ENCODE measurements at regions not wholly inside any gene's neighbourhood (a gene's known extent, or its start where the extent isn't known, plus 50 kb on each side); places are given as distances from the start of the nearest gene placed in this dataset.

GRCh38 chr5:56498759-56499395, 265.7 kb upstream of the ANKRD55 start:
- H3K36me3 ChIP-seq (ENCODE audit: insufficient read depth, low read length, poor library complexity, severe bottlenecking) = no peaks in the 10 kb centered on the region
- POLR2A ChIA-PET (ENCODE audit: low non-redundant PET) = no interaction called here
- no peak for TF ChIP-seq EZH2 (IDR thresholded peaks at IDR 0.05; ENCODE audit: borderline replicate concordance, low read depth, low read length, poor library complexity, severe bottlenecking)
- TF ChIP-seq CTCF (conservative IDR thresholded peaks at IDR 0.05; ENCODE audit: low read depth, low read length) = no peak
- no TSS peak for BruUV-seq (replicated peaks)
- H3K4me1 ChIP-seq (ENCODE audit: insufficient read depth, low read length, poor library complexity, severe bottlenecking) = no peaks in the 10 kb centered on the region
- intact Hi-C loops (cut with micrococcal nuclease; ENCODE audit: unreplicated experiment) = no loop called here
- no peak overlapping the region for H3K4me3 ChIP-seq (ENCODE audit: low read depth, low read length, poor library complexity, severe bottlenecking)
- DNase-seq (ENCODE audit: low spot score) = no peak
- no peaks in the 10 kb centered on the region for H3K27me3 ChIP-seq (replicated peaks; ENCODE audit: insufficient read depth, low read depth, low read length, poor library complexity)
- H3K27ac ChIP-seq (ENCODE audit: low read depth, low read length, poor library complexity, severe bottlenecking) = no peak overlapping the region
- H3K9me3 ChIP-seq (ENCODE audit: low read depth, low read length, poor library complexity, severe bottlenecking) = no peaks in the 10 kb centered on the region
- CTCF ChIA-PET = no interaction called here

GRCh38 chr5:56496581-56497063, 263.5 kb upstream of the ANKRD55 start:
- Histone ChIP-seq H3K9me3 (ENCODE audit: low read depth, low read length, poor library complexity, severe bottlenecking) (no peaks in the 10 kb centered on the region), H3K4me3 (ENCODE audit: low read depth, low read length, poor library complexity, severe bottlenecking) (no peak overlapping the region), H3K4me1 (ENCODE audit: insufficient read depth, low read length, poor library complexity, severe bottlenecking) (no peaks in the 10 kb centered on the region), H3K27ac (ENCODE audit: low read depth, low read length, poor library complexity, severe bottlenecking) (no peak overlapping the region), H3K27me3 (replicated peaks; ENCODE audit: insufficient read depth, low read depth, low read length, poor library complexity) (no peaks in the 10 kb centered on the region), H3K36me3 (ENCODE audit: insufficient read depth, low read length, poor library complexity, severe bottlenecking) (no peaks in the 10 kb centered on the region)
- CTCF ChIA-PET = no interaction called here
- intact Hi-C loops (cut with micrococcal nuclease; ENCODE audit: unreplicated experiment) = no loop called here
- TF ChIP-seq CTCF (conservative IDR thresholded peaks at IDR 0.05; ENCODE audit: low read depth, low read length) (no peak), EZH2 (IDR thresholded peaks at IDR 0.05; ENCODE audit: borderline replicate concordance, low read depth, low read length, poor library complexity, severe bottlenecking) (no peak)
- no peak for DNase-seq (ENCODE audit: low spot score)
- BruUV-seq (replicated peaks) = no TSS peak
- POLR2A ChIA-PET (ENCODE audit: low non-redundant PET) = interaction anchor here (0.6 kb wide), 1 partner anchor 153 kb away, joined by 4 read pairs; no protein-coding TSS in a partner anchor

GRCh38 chr5:56494300-56494731, 261.2 kb upstream of the ANKRD55 start:
- Histone ChIP-seq H3K4me3 (ENCODE audit: low read depth, low read length, poor library complexity, severe bottlenecking) (no peak overlapping the region), H3K9me3 (ENCODE audit: low read depth, low read length, poor library complexity, severe bottlenecking) (no peaks in the 10 kb centered on the region), H3K27me3 (replicated peaks; ENCODE audit: insufficient read depth, low read depth, low read length, poor library complexity) (no peaks in the 10 kb centered on the region), H3K4me1 (ENCODE audit: insufficient read depth, low read length, poor library complexity, severe bottlenecking) (no peaks in the 10 kb centered on the region), H3K27ac (ENCODE audit: low read depth, low read length, poor library complexity, severe bottlenecking) (no peak overlapping the region), H3K36me3 (ENCODE audit: insufficient read depth, low read length, poor library complexity, severe bottlenecking) (no peaks in the 10 kb centered on the region)
- intact Hi-C loops (cut with micrococcal nuclease; ENCODE audit: unreplicated experiment) = no loop called here
- DNase-seq (ENCODE audit: low spot score) = no peak
- BruUV-seq (replicated peaks) = no TSS peak
- ChIA-PET CTCF (no interaction called here), POLR2A (ENCODE audit: low non-redundant PET) (no interaction called here)
- TF ChIP-seq EZH2 (IDR thresholded peaks at IDR 0.05; ENCODE audit: borderline replicate concordance, low read depth, low read length, poor library complexity, severe bottlenecking) (no peak), CTCF (conservative IDR thresholded peaks at IDR 0.05; ENCODE audit: low read depth, low read length) (no peak)
